GM12878 (cell line): ENCODE measurements at regions not wholly inside any gene's neighbourhood (a gene's known extent, or its start where the extent isn't known, plus 50 kb on each side); places are given as distances from the start of the nearest gene placed in this dataset.

Experiments
- ATAC-seq: fragments of 200-7000 bp; cut with Tn5 transposase; 3 replicates; pipeline ENCODE4 v1.9.1; 2020; ENCODE audit warnings: mild to moderate bottlenecking, moderate library complexity
- BruUV-seq: library from RNA; stranded (reverse); fragments of 400-500 nt; replicated peaks from 2 replicates; lab custom pipeline; 2021; lab: Mats Ljungman, UMichigan
- CTCF ChIA-PET: fragments of 300-600 bp; sonication (Branson Sonifier 250); formaldehyde crosslinking; extraction: SDS; loops from one replicate; lab custom pipeline; 2021; ENCODE audit warnings: inconsistent platforms; lab: Yijun Ruan, JAX
- POLR2A ChIA-PET: fragments of 350-600 bp; formaldehyde crosslinking; extraction: SDS; loops from one replicate; lab custom pipeline; 2021; ENCODE audit warnings: inconsistent platforms; lab: Charles Lee
- RAD21 ChIA-PET: fragments of 300-600 bp; sonication (Branson Sonifier 250); formaldehyde crosslinking; loops from one replicate; lab custom pipeline; 2023; ENCODE audit warnings: antibody characterized with exemption; ENCODE audit not compliant: unreplicated experiment; lab: Charles Lee
- SMC1A ChIA-PET: fragments of 300-600 bp; sonication (Branson Sonifier 250); formaldehyde crosslinking; loops from one replicate; lab custom pipeline; 2023; ENCODE audit not compliant: unreplicated experiment, uncharacterized antibody; lab: Charles Lee
- DNase-seq: peaks from one replicate; pipeline ENCODE4 v3.0.0-alpha.2; 2011; ENCODE audit warnings: low read depth, low spot score
- FAIRE-seq: peaks from 3 replicates; lab custom pipeline; 2011; peaks lifted over from hg19 to GRCh38; lab: Jason Lieb, UNC
- H2AFZ ChIP-seq: 2 replicates; pipeline ENCODE4 v1.6.0; 2011; ENCODE audit warnings: low read depth, low read length, control low read depth; ENCODE audit not compliant: control insufficient read depth
- H3K27ac ChIP-seq: 2 replicates; pipeline ENCODE4 v1.5.1; 2011; ENCODE audit warnings: control low read depth; ENCODE audit not compliant: control insufficient read depth, insufficient read depth
- H3K27me3 ChIP-seq, 2 experiments: replicated peaks in 1 of 2; 2 replicates each; pipeline versions ENCODE4 v1.6.0 to v1.6.1; 2011; ENCODE audit warnings: low read length in 1 of 2; ENCODE audit not compliant: control insufficient read depth in 2 of 2, insufficient read depth in 2 of 2
- H3K36me3 ChIP-seq, 2 experiments: 2 replicates each; pipeline ENCODE4 v1.5.1; 2011; ENCODE audit warnings: low read length in 1 of 2; ENCODE audit not compliant: control insufficient read depth in 2 of 2, insufficient read depth in 2 of 2
- H3K4me1 ChIP-seq: 2 replicates; pipeline ENCODE4 v1.6.1; 2011; ENCODE audit warnings: mild to moderate bottlenecking, low read length, moderate library complexity, mixed read lengths; ENCODE audit not compliant: control insufficient read depth, insufficient read depth
- H3K4me2 ChIP-seq: 2 replicates; pipeline ENCODE4 v1.6.0; 2011; ENCODE audit warnings: control low read depth; ENCODE audit not compliant: control insufficient read depth, insufficient read depth
- H3K4me3 ChIP-seq: fragments of 200-600 bp; sonication (generic); 2 replicates; pipeline ENCODE4 v1.5.1; 2016
- H3K79me2 ChIP-seq: 2 replicates; pipeline ENCODE4 v1.6.0; 2011; ENCODE audit warnings: low read length; ENCODE audit not compliant: control insufficient read depth, insufficient read depth
- H3K9ac ChIP-seq: 2 replicates; pipeline ENCODE4 v1.8.0; 2011; ENCODE audit warnings: low read length, control low read depth, mixed read lengths; ENCODE audit not compliant: control insufficient read depth, insufficient read depth
- H3K9me3 ChIP-seq: replicated peaks from 3 replicates; pipeline ENCODE4 v1.5.1; 2011; ENCODE audit warnings: mild to moderate bottlenecking, low read length; ENCODE audit not compliant: control insufficient read depth, insufficient read depth
- H4K20me1 ChIP-seq: 2 replicates; pipeline ENCODE4 v1.6.0; 2011; ENCODE audit not compliant: control insufficient read depth, insufficient read depth
- BCL11A ChIP-seq: IDR thresholded peaks from 2 replicates; pipeline ENCODE4 v1.6.1; 2011; ENCODE audit warnings: low read depth, low read length
- BMI1 ChIP-seq: fragments of 450-650 bp; IDR thresholded peaks from 2 replicates; pipeline ENCODE4 v1.6.1; 2016; ENCODE audit warnings: mild to moderate bottlenecking, moderate library complexity, borderline replicate concordance
- CREM ChIP-seq: IDR thresholded peaks from 2 replicates; pipeline ENCODE4 v1.6.1; 2014; ENCODE audit warnings: antibody characterized with exemption, low read depth
- EZH2 ChIP-seq: IDR thresholded peaks from 2 replicates; pipeline ENCODE4 v1.6.1; 2012; ENCODE audit warnings: low read depth, mild to moderate bottlenecking, control low read depth, inconsistent platforms, low read length, borderline replicate concordance; ENCODE audit not compliant: control insufficient read depth
- LARP7 ChIP-seq: fragments of 450-650 bp; IDR thresholded peaks from 2 replicates; pipeline ENCODE4 v1.6.1; 2017; ENCODE audit warnings: mild to moderate bottlenecking
- MEF2B ChIP-seq: fragments of 450-650 bp; IDR thresholded peaks from 2 replicates; pipeline ENCODE4 v1.6.1; 2018; ENCODE audit warnings: mild to moderate bottlenecking, moderate library complexity; ENCODE audit not compliant: partially characterized antibody, poor library complexity, severe bottlenecking
- MTA2 ChIP-seq: fragments of 450-650 bp; IDR thresholded peaks from 2 replicates; pipeline ENCODE4 v1.6.1; 2016; ENCODE audit warnings: low read depth, mild to moderate bottlenecking, moderate library complexity
- NFXL1 ChIP-seq: fragments of 450-650 bp; IDR thresholded peaks from 2 replicates; pipeline ENCODE4 v1.6.1; 2017; ENCODE audit warnings: antibody characterized with exemption, mild to moderate bottlenecking, borderline replicate concordance
- NRF1 ChIP-seq: conservative IDR thresholded peaks from 2 replicates; pipeline ENCODE4 v1.6.1; 2011; ENCODE audit warnings: mild to moderate bottlenecking, low read depth, low read length, improper control_type of control experiment
- SIN3A ChIP-seq: IDR thresholded peaks from 2 replicates; pipeline ENCODE4 v1.6.1; 2012; ENCODE audit warnings: low read depth, low read length, improper control_type of control experiment
- SIX5 ChIP-seq: IDR thresholded peaks from 2 replicates; pipeline ENCODE4 v1.6.1; 2011; ENCODE audit warnings: mild to moderate bottlenecking, low read depth, low read length, moderate library complexity; ENCODE audit not compliant: severe bottlenecking
- SMAD5 ChIP-seq: IDR thresholded peaks from 2 replicates; pipeline ENCODE4 v1.6.1; 2016; ENCODE audit warnings: antibody characterized with exemption, low read depth
- SRF ChIP-seq, 2 experiments: IDR thresholded peaks; 2 replicates each; pipeline ENCODE4 v1.6.1; 2011; ENCODE audit warnings: low read depth in 2 of 2, low read length in 2 of 2, mild to moderate bottlenecking in 1 of 2, moderate library complexity in 1 of 2
- ZBTB40 ChIP-seq: fragments of 450-650 bp; IDR thresholded peaks from 2 replicates; pipeline ENCODE4 v1.6.1; 2016; ENCODE audit warnings: mild to moderate bottlenecking, moderate library complexity, borderline replicate concordance
- ZNF24 ChIP-seq: fragments of 450-650 bp; IDR thresholded peaks from 2 replicates; pipeline ENCODE4 v1.6.1; 2017; ENCODE audit warnings: antibody characterized with exemption, mild to moderate bottlenecking
- WGBS: methylation state at CpG from one replicate; pipeline ENCODE4 v1.1.6; 2016; ENCODE audit warnings: low lambda C conversion rate; ENCODE audit not compliant: insufficient replicate concordance, insufficient coverage; ENCODE audit errors: missing lambda C conversion rate; 5-methylcytosine and 5-hydroxymethylcytosine counted together
- in situ Hi-C: fragments of 300-500 bp; cut with MboI; formaldehyde crosslinking; loops from 9 replicates; pipeline ENCODE4 v1.14.3; 2018; ENCODE audit warnings: mixed read lengths
- intact Hi-C: fragments of 100-400 bp; cut with micrococcal nuclease; formaldehyde crosslinking; loops from one replicate; pipeline ENCODE4 v1.14.2; 2022; ENCODE audit not compliant: unreplicated experiment
- TF ChIP-seq, protein P1 (sequence below): fragments of 450-650 bp; IDR thresholded peaks from 2 replicates; pipeline ENCODE4 v1.6.1; 2017; ENCODE audit warnings: borderline replicate concordance

GRCh38 chr6:119484598-119484997 is 135.0 kb upstream of the MAN1A1 start:
- no peak for ATAC-seq
- no peak overlapping the region for H3K9ac ChIP-seq
- BruUV-seq = no TSS peak
- no peaks in the 10 kb centered on the region for H3K9me3 ChIP-seq
- CTCF ChIA-PET = no interaction called here
- H3K36me3 ChIP-seq = no peaks in the 10 kb centered on the region
- SMC1A ChIA-PET = interaction anchor here (0.8 to 1.2 kb wide), 2 partner anchors 11 to 24 kb away, joined by 4 read pairs; no protein-coding TSS in a partner anchor
- no peak for TF ChIP-seq EZH2
- TF ChIP-seq LARP7 = no peak
- no peak for TF ChIP-seq BCL11A
- no peak for TF ChIP-seq NFXL1
- no peak for TF ChIP-seq CREM
- no peak for TF ChIP-seq SIN3A
- TF ChIP-seq ZNF24 = no peak
- no peak for TF ChIP-seq SIX5
- TF ChIP-seq NRF1 = no peak
- no peak for TF ChIP-seq SRF (IDR thresholded peaks at IDR 0.05; ENCODE audit: low read depth in 2 of 2, low read length in 2 of 2)
- TF ChIP-seq MEF2B = no peak
- TF ChIP-seq, protein P1, sequence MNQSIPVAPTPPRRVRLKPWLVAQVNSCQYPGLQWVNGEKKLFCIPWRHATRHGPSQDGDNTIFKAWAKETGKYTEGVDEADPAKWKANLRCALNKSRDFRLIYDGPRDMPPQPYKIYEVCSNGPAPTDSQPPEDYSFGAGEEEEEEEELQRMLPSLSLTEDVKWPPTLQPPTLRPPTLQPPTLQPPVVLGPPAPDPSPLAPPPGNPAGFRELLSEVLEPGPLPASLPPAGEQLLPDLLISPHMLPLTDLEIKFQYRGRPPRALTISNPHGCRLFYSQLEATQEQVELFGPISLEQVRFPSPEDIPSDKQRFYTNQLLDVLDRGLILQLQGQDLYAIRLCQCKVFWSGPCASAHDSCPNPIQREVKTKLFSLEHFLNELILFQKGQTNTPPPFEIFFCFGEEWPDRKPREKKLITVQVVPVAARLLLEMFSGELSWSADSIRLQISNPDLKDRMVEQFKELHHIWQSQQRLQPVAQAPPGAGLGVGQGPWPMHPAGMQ = no peak
- TF ChIP-seq BMI1 = no peak
- TF ChIP-seq ZBTB40 = no peak
- TF ChIP-seq MTA2 = no peak
- TF ChIP-seq SMAD5 = no peak
- TF ChIP-seq, all 136 proteins: peak for 0
- DNase-seq = no peak
- Histone ChIP-seq H3K79me2 (no peaks in the 10 kb centered on the region), H3K27me3 (no peaks in the 10 kb centered on the region), H2AFZ (no peak overlapping the region), H3K4me3 (no peak overlapping the region), H3K27ac (no peak overlapping the region), H3K4me2 (no peak overlapping the region), H4K20me1 (no peaks in the 10 kb centered on the region), H3K4me1 (no peaks in the 10 kb centered on the region)
- ChIA-PET RAD21 (no interaction called here), POLR2A (no interaction called here)
- intact Hi-C loops (no loop called here), in situ Hi-C loops (no loop called here)
- FAIRE-seq = no peak
- WGBS = 92% methylated on average over 5 of the region's 5 CpGs
